GM20431 (cell line): ENCODE measurements at regions not wholly inside any gene's neighbourhood (a gene's known extent, or its start where the extent isn't known, plus 50 kb on each side); places are given as distances from the start of the nearest gene placed in this dataset.
"Not testable (repeated sequence)": the region's sequence is repeated elsewhere in the genome, so short reads cannot be mapped to it uniquely, and the experiment has no call there.

Experiments
- in situ Hi-C: fragments of 300-500 bp; cut with MseI, MboI; formaldehyde crosslinking; loops from one replicate; pipeline ENCODE4 v1.15.0; 2020; ENCODE audit warnings: low sequenced_read_pairs; ENCODE audit not compliant: unreplicated experiment

DNA sequence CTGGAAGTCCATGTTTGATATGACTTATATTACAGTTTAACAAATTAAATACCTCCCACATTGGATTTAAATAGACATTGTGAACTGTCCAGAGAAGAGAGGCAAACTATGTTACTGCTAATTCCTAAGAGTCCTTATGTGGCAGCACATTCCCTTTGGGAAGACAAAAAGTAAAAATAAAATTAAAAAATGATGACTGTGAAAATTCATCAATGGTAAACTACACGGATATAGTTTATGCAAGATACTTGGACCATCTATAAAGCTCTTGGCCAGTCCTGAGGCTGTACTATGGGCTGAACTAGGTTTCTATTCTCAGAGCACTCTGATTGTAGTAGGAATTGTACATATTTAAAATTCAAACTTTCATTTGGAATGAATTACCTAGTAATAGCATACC lies 206.4 kb downstream of the LRRK2 start:
- in situ Hi-C loops = no loop called here

DNA sequence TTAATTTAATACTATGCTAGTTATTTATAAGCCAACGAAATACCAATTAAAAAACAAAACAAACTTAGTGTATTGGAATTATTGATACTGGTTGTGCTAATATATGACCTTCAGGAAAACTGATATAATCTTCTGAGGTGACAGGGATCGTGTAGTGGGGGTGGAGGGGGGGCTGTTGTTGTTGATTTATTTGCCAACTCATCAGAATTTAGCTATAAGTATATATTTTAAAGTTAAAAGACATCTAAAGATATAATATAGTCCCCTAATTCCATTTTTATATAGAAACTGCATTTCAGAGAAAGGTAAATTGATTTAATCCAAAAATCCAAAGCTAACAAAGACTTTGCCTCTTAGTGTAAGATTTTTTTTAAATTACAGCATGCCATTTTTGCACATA lies 210.5 kb downstream of the LRRK2 start:
- in situ Hi-C loops = no loop called here

DNA sequence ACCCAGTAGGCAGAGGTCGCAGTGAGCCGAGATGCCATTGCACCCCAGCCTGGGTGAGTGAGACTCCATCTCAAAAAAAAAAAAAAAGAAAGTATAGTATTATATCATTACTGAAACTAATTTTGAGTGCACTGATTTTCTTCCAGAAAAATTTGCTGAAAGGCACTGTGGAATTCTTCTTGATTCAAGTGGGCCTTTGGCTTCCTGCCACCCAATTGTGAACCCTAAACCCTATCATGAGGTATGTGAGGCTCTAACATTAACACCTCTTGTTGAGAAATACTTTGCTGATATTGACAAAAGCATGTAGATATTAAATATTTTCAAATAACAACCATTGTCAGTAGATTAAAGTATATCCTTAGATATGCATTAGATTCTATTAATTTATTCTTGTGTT lies 211.2 kb downstream of the LRRK2 start:
- in situ Hi-C loops = no loop called here

DNA sequence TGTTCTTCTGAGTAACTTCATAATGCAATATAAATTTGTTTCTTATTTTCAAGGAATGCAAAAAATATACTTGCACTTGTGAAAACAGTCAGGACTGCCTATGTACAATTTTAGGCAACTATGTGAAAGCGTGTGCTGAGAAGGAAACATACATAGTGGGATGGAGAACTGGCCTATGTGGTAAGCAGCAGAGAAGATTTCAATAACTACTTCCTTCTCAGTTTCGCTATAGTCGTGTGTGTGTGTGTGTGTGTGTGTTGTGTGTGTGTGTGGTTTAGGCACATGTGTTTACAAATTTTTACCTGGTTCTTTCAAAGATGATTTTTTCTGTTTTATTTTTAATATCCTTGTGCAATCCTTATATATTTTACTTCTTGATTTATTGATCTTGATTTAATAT lies 211.8 kb downstream of the LRRK2 start:
- in situ Hi-C loops = no loop called here

DNA sequence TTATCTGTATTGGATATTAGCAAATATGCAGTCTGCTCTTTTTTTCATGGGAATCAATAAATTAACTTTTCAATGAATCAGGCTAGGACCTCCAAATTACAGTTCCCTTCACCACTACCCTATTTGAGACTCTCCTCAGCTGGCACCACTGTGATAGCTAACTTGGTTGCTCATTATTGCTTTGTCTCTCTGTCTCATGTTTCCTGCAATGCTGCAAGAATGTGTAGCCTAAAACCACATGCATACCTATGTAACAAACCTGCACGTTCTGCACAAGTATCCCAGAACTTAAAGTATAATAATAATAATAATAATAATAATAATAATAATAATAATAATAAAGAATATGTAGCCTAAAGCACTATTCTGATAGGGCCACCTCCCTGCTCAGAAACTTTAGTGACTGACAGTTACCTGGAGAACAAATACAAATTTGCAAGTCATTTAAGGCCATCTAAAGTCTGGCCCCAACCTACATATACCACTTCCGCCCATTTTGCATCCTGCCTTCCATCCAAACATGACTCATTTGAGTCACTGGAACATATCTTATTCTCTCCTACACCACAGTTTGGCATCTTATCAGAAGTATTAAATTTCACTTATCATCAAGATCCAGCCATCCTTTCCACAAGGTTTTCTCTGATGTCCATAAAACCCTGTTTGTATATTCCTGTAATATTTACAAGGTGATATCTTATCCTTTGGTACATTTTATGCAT lies 215.1 kb downstream of the LRRK2 start:
- in situ Hi-C loops = no loop called here

DNA sequence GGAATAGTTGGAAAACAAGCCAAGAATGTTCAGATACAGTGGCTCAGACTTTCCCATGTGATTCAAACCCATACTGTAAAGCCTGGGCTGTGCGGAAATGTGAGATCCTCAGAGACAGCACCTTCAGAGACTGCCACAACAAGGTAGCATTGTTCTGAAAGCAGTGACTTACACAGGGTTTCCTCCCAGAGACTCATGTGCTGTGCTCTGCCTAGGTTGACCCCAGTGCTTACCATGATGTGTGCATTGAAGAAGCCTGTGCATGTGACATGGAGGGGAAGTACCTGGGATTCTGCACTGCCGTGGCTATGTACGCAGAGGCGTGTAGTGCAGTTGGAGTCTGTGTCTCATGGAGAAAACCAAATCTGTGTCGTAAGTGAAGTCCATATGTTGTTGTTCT lies 219.4 kb downstream of the LRRK2 start:
- in situ Hi-C loops = no loop called here

DNA sequence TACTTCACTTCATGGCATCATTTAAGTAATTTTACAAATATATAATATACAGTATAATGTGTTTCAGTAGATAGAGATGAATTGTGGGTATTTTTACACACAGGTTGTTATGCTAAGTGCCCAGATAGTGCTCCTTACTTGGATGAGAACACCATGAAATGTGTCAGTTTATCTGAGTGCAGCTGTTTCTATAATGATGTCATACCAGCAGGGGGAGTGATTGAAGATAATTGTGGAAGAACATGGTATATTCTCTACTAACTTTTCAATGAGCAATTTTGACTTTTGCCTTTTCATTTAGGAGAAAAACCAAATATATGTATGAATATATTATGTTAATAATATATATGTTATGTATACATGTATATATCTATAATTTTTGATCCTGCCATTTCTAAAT lies 221.6 kb downstream of the LRRK2 start:
- in situ Hi-C loops = no loop called here

DNA sequence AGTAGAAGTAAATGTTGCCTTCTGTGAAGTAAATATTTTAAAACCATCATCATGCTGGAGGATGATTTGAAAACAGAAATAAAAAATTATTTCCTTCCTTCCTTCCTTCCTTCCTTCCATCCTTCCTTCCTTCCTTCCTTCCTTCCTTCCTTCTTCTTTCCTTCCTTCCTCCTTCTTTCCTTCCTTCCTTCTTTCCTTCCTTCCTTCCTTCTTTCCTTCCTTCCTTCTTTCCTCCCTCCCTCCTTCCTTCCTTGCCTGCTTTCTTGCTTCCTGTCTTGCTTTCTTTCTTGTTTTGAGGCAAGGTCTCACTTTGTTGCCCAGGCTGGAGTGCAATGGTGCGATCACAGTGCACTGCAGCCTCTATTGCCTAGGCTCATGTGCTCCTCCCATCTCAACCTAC lies 223.7 kb downstream of the LRRK2 start:
- in situ Hi-C loops = not testable (repeated sequence)

DNA sequence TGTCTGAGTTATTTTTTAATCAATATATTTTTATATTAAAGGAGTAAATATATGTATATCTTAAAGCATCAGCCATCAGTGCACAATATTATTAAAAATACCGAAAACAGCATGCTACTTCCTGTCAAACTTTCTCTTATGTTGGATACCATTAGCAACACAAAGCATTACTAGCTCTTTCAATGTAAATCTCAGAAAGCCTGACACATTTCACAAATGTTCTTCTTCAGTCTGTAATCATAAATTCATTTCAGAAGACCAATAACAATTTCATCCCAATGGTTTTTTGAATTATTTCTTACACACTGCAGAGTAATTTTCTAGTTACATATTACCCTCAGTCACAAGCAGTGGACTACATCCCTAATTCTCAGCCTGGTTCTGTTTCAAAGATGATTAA lies 226.9 kb downstream of the LRRK2 start:
- in situ Hi-C loops = no loop called here

DNA sequence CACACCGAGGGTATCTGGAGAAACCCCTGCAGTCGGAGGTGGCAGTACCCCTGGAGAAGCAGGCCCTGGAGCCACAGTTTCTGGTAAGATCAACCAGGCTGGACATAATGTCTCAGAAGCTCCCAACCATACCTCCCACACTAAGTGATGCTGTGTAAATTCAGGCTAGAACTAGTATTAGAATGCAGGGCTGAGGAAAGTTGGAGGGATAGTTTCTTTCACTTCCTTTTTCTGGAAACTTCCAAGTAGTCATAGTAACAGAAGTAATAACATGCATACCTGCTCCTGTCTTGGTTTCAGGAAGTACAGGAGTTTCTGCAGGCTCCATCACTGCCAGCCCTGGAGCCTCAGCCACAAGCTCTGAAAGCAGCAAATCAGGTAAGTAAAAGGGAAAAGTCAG lies 228.1 kb upstream of the CNTN1 start:
- in situ Hi-C loops = no loop called here

DNA sequence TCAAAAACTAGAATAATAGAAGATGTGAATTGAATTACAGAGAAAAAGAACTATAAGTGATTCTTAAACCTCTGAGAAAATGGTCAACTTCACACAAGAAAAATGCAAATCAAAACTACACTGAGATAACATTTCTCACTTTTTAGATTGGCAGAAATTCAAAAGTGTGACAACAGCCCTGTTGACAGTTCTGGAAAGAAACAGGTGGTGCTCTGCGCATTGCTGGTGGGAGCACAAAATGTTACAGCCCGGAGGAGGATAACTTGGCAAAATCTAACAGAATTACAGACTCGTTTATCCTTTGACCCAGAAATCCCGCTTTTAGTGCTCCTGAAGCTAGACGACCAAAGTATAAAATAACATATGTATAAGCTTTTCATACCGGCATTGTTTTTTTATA lies 222.5 kb upstream of the CNTN1 start:
- in situ Hi-C loops = no loop called here

DNA sequence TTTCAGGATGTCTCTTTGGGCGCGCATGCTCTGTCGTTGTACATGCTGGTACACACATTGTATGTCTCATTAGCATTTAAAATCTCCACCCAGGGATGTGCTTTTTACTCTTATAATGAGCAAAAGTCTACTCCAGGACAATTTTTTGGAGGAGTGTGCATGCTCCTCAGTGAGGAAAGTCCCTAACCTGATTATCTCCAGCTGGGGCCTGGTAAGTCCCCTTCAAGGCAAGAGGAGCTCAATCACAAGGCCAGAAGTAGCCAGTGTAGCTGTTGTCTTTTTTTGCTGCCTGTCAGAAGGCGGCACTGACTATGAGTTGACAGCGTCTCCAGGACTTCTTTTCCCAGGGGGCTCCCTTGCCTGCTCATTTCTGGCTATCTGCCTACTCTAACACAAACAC lies 218.3 kb upstream of the CNTN1 start:
- in situ Hi-C loops = no loop called here

DNA sequence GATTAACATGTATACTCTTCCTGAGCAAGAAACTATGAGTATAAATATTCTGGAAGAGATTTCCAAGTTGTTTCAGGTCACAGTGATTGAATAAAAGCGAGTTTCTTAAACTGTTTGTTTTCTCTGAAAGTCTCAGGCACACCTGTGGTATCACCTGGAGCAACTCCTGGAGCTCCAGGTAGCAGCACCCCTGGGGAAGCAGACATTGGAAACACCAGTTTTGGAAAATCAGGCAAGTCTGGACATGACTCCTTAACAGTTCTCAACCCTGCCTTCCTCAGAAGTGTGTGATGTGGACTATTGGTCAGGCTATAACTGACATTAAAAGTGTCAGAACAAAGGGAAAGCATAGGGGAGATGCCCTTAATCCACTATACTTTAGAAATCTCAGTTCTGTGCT lies 217.6 kb upstream of the CNTN1 start:
- in situ Hi-C loops = no loop called here

DNA sequence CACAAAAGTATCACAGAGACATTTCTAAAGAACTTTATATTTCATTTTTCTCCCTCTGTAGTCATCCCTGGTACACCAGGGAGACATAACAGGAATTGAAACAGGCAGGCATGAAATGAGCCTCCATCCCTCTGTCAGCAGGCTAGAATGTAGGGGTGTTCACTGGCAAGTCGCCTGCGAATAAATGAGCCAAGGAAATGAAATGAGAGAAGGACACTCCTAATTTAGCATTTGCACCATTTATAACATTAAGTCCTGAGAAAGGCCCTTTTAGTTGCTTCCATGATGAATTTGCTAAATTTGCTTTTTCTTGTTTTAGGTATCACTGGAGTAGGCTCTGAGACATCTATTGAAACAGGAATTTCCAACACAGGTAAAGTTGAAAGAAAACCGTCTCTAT lies 192.4 kb upstream of the CNTN1 start:
- in situ Hi-C loops = no loop called here

DNA sequence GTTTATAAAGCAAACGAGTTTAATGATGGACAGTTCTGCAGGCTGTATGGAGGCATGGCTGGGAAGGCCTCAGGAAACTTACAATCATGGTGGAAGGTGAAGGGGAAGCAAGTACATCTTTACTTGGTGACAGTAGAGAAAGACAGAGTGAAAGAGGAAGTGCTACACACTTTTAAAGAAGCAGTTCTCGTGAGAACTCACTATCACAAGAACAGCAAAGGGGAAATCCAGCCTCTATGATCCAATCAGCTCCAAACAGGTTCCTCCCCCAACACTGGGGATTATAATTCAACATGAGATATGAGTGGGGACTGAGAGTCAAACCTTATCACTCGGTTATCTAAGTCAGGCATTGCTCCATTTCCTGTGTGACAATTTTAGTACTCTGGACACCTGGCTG lies 189.9 kb upstream of the CNTN1 start:
- in situ Hi-C loops = no loop called here

DNA sequence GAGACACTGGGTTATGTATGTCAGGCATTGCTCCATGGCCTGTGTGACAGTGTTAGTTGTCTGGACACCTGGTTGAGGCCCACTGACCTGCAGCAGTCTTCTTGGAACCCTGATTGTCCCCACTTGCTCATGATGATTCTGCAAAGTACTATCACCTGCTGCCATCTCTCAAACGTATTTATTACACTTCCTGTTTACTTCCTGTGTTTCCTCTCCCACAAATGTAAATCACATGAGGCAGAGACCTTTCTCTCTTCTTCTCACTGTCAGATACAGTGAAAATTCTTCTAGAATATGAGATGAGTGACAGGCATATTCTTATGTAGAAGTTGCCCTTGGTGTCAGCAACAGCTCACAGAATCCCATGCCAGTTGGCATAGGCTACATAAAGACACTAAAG lies 186.9 kb upstream of the CNTN1 start:
- in situ Hi-C loops = no loop called here

DNA sequence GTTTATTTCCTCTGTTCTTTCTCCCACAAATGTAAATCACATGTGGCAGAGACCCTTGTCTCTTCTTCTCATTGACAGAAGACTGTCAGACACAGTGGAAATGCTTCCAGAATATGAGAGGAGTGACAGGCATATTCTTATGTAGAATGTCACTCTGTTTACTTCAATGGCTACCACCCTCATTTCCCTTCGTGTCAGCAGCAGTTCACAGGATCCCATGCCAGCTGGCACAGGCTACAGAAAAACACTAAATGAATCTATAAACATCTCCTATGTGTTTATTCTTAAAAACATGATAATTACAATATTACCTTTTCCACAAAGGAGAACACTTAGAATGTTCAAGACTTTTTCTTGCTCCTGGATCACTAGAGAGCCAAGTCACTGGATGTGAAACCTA lies 183.8 kb upstream of the CNTN1 start:
- in situ Hi-C loops = no loop called here

DNA sequence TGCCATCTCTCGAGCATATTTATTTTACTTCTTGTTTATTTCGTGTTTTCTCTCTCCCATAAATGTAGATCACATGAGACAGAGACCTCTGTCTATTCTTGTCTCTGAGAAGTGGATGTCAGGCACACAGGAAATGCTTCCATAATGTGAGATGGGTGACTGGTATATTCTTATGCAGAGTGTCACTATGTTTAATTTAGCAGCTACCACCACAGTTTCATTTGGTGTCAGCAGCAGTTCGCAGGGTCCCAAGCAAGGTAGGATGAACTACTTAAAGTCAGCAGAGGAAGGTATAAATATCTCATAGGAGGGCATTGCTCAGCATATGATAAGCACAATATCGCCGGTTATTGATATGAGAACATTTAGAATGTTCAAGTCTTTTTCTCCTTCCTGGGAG lies 180.9 kb upstream of the CNTN1 start:
- in situ Hi-C loops = no loop called here

DNA sequence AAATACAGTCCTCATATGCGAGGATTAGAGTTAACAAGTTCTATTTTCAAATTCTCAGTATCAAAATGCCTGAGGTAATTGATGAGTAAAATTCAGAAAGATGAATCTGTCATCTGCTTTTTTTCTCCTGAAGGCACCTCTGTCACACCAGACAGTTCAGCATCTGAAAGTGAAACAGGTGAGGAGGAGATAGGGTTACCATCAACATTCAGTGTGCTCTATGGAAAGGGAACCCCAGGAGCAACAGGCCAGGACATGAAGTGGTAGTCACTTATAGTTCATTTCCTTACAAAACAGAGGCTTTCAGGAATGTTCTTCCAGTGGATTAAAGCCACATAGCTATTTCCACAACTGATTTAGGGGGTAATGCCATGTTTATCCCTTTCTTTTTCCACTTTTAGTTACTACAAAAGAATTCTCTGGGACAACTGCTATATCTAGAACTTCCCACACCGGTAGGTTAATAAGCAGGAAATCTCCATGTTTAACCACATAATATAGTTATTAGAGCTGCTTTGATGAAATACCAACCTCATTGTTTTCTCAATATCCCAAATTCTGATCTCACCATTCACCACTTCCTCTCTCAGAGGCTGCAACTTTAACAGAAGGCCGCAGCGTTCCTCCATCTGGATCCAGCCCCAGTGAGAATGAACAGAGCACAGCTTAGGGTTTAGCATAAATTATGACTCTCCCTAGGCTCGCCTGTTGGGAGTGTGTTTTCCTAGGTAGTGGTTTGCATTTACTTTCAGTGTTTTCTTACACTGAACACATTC lies 177.0 kb upstream of the CNTN1 start:
- in situ Hi-C loops = no loop called here

DNA sequence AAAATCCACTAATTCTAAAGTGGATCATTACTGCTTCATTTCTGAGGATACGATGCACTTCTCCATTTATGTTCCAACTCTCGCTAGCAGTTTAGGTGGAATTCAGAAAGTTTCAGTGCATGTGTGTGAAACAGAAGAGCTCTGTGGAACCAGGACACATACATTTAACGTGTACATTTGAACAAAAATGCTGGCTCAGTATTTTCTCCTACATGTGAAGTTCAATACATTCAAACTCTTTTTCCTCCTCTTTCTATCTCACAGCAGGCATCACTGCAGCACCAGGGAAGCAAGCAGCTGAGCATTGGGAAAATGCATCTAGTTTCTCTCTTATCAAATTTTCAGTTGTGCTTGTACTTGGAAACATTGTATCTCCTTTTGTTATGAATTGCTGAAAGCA lies 169.4 kb upstream of the CNTN1 start:
- in situ Hi-C loops = no loop called here

DNA sequence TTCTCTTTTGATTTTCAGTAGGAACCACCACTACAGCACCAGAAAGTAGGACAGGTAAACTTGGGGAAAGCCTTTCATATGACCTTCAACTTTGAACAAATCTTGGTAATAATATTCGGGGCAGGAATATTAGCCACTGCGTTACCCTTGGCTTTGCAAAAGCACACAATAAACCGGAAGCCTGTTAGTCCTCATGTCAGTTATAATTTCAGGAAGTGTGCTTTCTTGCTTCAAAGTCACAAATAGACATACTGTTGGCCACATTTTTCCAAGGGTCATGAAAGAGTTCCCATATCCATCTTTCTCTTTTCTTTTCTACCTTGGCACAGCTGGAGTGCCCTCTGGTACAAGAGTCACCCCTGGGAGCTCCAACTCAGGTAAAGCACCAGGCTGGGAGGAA lies 167.2 kb upstream of the CNTN1 start:
- in situ Hi-C loops = no loop called here

DNA sequence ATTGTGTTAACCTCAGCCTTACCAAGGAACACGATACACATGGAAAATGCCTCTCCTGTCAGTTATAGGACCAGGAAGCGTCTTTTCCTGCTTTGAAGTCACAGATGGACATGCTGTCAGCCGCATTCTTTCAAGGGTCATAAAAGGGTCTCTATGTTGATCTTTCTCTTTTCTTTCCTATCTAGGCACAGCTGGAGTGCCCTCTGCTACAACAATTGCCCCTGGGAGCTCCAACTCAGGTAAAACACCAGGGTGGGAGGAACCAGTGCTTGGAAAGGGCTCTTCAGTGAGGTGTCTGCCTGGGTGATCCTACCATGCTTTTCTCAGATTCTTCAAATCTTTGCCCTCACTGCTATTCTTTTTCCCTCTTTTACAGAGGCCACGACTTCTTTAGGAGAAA lies 157.4 kb upstream of the CNTN1 start:
- in situ Hi-C loops = no loop called here
